IMR-90 (cell line): ENCODE measurements at regions not wholly inside any gene's neighbourhood (a gene's known extent, or its start where the extent isn't known, plus 50 kb on each side); places are given as distances from the start of the nearest gene placed in this dataset.

ENCODE experiments used
- BHLHE40 ChIP-seq: fragments of 150-350 bp; IDR thresholded peaks from 2 replicates; pipeline ENCODE4 v1.6.1; 2016; ENCODE audit warnings: mild to moderate bottlenecking, low read depth, low read length
- CTCF ChIP-seq: conservative IDR thresholded peaks from 2 replicates; pipeline ENCODE4 v1.5.1; 2012; ENCODE audit warnings: mild to moderate bottlenecking, low read depth, low read length, improper control_type of control experiment
- ELK1 ChIP-seq: fragments of 150-350 bp; IDR thresholded peaks from 2 replicates; pipeline ENCODE4 v1.6.1; 2016; ENCODE audit warnings: low read depth, mild to moderate bottlenecking, low read length, moderate library complexity, borderline replicate concordance

GRCh38 chr1:88433556-88433955, 250.5 kb upstream of the PKN2 start:
- no peak for TF ChIP-seq ELK1
- TF ChIP-seq CTCF, result no peak
- TF ChIP-seq BHLHE40, result no peak
